HepG2 (cell line): ENCODE measurements at regions not wholly inside any gene's neighbourhood (a gene's known extent, or its start where the extent isn't known, plus 50 kb on each side); places are given as distances from the start of the nearest gene placed in this dataset.

Experiments
- ATAC-seq: fragments of 200-7000 bp; cut with Tn5 transposase; 3 replicates; pipeline ENCODE4 v1.9.1; 2020; ENCODE audit warnings: mild to moderate bottlenecking, moderate library complexity
- BruUV-seq: library from RNA; stranded (reverse); fragments of 400-500 nt; replicated peaks from 2 replicates; lab custom pipeline; 2021; lab: Mats Ljungman, UMichigan
- CTCF ChIA-PET: fragments of 300-600 bp; formaldehyde crosslinking; extraction: SDS; loops from one replicate; lab custom pipeline; 2021; ENCODE audit warnings: low total read pairs, inconsistent platforms, low intra/inter-chr PET ratio; lab: Yijun Ruan, JAX
- POLR2A ChIA-PET: fragments of 350-600 bp; sonication (Branson Sonifier 250); formaldehyde crosslinking; loops from one replicate; lab custom pipeline; 2020; ENCODE audit warnings: antibody characterized with exemption, inconsistent platforms; lab: Yijun Ruan, JAX
- DNase-seq: peaks from one replicate; pipeline ENCODE4 v3.0.0-alpha.2; 2015; ENCODE audit warnings: low spot score
- FAIRE-seq: peaks from 3 replicates; lab custom pipeline; 2011; peaks lifted over from hg19 to GRCh38; lab: Jason Lieb, UNC
- H2AFZ ChIP-seq: one replicate; pipeline ENCODE4 v1.6.1; 2011; ENCODE audit warnings: low read length, inconsistent platforms
- H3K27ac ChIP-seq: fragments of 300-600 bp; 3 replicates; pipeline ENCODE4 v1.8.0; 2011; ENCODE audit warnings: mixed run types, mild to moderate bottlenecking, mixed read lengths, low read length, inconsistent platforms; ENCODE audit not compliant: insufficient read depth; ENCODE audit errors: extremely low read length
- H3K27me3 ChIP-seq, 2 experiments: fragments of 200-600 bp in 1 of 2; 2 replicates in 1 of 2; 3 replicates in 1 of 2; pipeline versions ENCODE4 v1.6.0 to v1.8.0; 2011; ENCODE audit warnings: low read length in 2 of 2, mild to moderate bottlenecking in 2 of 2, moderate library complexity in 2 of 2, inconsistent platforms in 1 of 2; ENCODE audit not compliant: insufficient read depth in 2 of 2, control insufficient read depth in 1 of 2
- H3K36me3 ChIP-seq, 2 experiments: fragments of 200-600 bp in 1 of 2; replicated peaks in 1 of 2; 2 replicates in 1 of 2; 3 replicates in 1 of 2; pipeline versions ENCODE4 v1.5.1 to v1.8.0; 2011; ENCODE audit warnings: low read length in 2 of 2, inconsistent platforms in 1 of 2; ENCODE audit not compliant: insufficient read depth in 2 of 2, control insufficient read depth in 1 of 2
- H3K4me1 ChIP-seq: 2 replicates; pipeline ENCODE4 v1.5.1; 2012; ENCODE audit warnings: low read length, inconsistent platforms; ENCODE audit not compliant: insufficient read depth
- H3K4me2 ChIP-seq: 2 replicates; pipeline ENCODE4 v1.6.0; 2011; ENCODE audit warnings: low read depth, low read length, inconsistent platforms
- H3K4me3 ChIP-seq, 3 experiments: fragments of 200-600 bp in 1 of 3; sonication (generic), shearing (Covaris generic) in 1 of 3; replicated peaks in 1 of 3; 2 replicates each; pipeline ENCODE4 v1.5.1; 2011 to 2016; ENCODE audit warnings: low read length in 3 of 3, inconsistent platforms in 2 of 3, low read depth in 2 of 3, mild to moderate bottlenecking in 2 of 3, control low read depth in 1 of 3, mixed read lengths in 1 of 3; ENCODE audit not compliant: insufficient read depth in 1 of 3
- H3K79me2 ChIP-seq: one replicate; pipeline ENCODE4 v1.6.1; 2011; ENCODE audit warnings: low read length, inconsistent platforms; ENCODE audit not compliant: insufficient read depth
- H3K9ac ChIP-seq: 2 replicates; pipeline ENCODE4 v1.6.0; 2011; ENCODE audit warnings: mild to moderate bottlenecking, low read depth, low read length, inconsistent platforms; ENCODE audit not compliant: insufficient read depth
- H3K9me3 ChIP-seq: 2 replicates; pipeline ENCODE4 v1.5.1; 2012; ENCODE audit warnings: mild to moderate bottlenecking, low read length
- H4K20me1 ChIP-seq: 2 replicates; pipeline ENCODE4 v1.6.0; 2011; ENCODE audit warnings: inconsistent platforms, mild to moderate bottlenecking, low read length, moderate library complexity; ENCODE audit not compliant: insufficient read depth
- CBX2 ChIP-seq, 2 experiments: fragments of 200-600 bp in 1 of 2; sonication (generic); formaldehyde crosslinking in 1 of 2; IDR thresholded peaks; 2 replicates each; pipeline versions ENCODE4 v1.7.0 to v1.8.1; 2018 to 2022; ENCODE audit warnings: low read depth in 2 of 2, low read length in 1 of 2, mild to moderate bottlenecking in 1 of 2, missing genetic modification reagents in 1 of 2
- HES4 ChIP-seq: sonication (generic); formaldehyde crosslinking; IDR thresholded peaks from 2 replicates; pipeline ENCODE4 v1.9.0; 2021; ENCODE audit warnings: mild to moderate bottlenecking, missing genetic modification reagents, borderline replicate concordance
- HNF4A ChIP-seq: sonication (generic); formaldehyde crosslinking; IDR thresholded peaks from 2 replicates; pipeline ENCODE4 v1.4.0; 2020; ENCODE audit warnings: missing genetic modification reagents
- KLF6 ChIP-seq: IDR thresholded peaks from 2 replicates; pipeline ENCODE4 v1.8.0; 2016; ENCODE audit warnings: missing biosample characterization, missing genetic modification reagents
- MAFF ChIP-seq: IDR thresholded peaks from 2 replicates; pipeline ENCODE4 v1.6.1; 2011; ENCODE audit warnings: low read depth, low read length, improper control_type of control experiment
- NONO ChIP-seq, 2 experiments: fragments of 450-650 bp in 1 of 2; sonication (generic) in 1 of 2; formaldehyde crosslinking in 1 of 2; IDR thresholded peaks in 1 of 2; conservative IDR thresholded peaks in 1 of 2; 2 replicates each; pipeline versions ENCODE4 v1.6.1 to v1.8.0; 2017 to 2022; ENCODE audit warnings: mild to moderate bottlenecking in 1 of 2, missing genetic modification reagents in 1 of 2, moderate library complexity in 1 of 2
- PCBP1 ChIP-seq: fragments of 200-400 bp; formaldehyde crosslinking; IDR thresholded peaks from 2 replicates; pipeline ENCODE4 v1.6.1; 2017; ENCODE audit warnings: mild to moderate bottlenecking, low read depth, low read length, borderline replicate concordance
- ZFP62 ChIP-seq: sonication (generic); formaldehyde crosslinking; IDR thresholded peaks from 2 replicates; pipeline ENCODE4 v1.4.0; 2020; ENCODE audit warnings: missing genetic modification reagents
- ZFX ChIP-seq: sonication (generic); formaldehyde crosslinking; IDR thresholded peaks from 2 replicates; pipeline ENCODE4 v1.4.0; 2020; ENCODE audit warnings: mild to moderate bottlenecking, low read depth, missing genetic modification reagents, moderate library complexity
- ZIK1 ChIP-seq: sonication (generic); formaldehyde crosslinking; IDR thresholded peaks from 2 replicates; pipeline ENCODE4 v1.5.0; 2020; ENCODE audit warnings: mild to moderate bottlenecking, low read depth, missing genetic modification reagents, borderline replicate concordance
- ZMYM2 ChIP-seq: sonication (generic); formaldehyde crosslinking; IDR thresholded peaks from 2 replicates; pipeline ENCODE4 v1.8.0; 2022; ENCODE audit warnings: mild to moderate bottlenecking, missing genetic modification reagents
- ZNF264 ChIP-seq: sonication (generic); formaldehyde crosslinking; IDR thresholded peaks from 2 replicates; pipeline ENCODE4 v1.4.0; 2020; ENCODE audit warnings: missing genetic modification reagents
- ZSCAN21 ChIP-seq: sonication (generic); formaldehyde crosslinking; IDR thresholded peaks from 2 replicates; pipeline ENCODE4 v1.8.0; 2022; ENCODE audit warnings: mild to moderate bottlenecking, missing genetic modification reagents, moderate library complexity, borderline replicate concordance
- ZSCAN22 ChIP-seq: sonication (generic); formaldehyde crosslinking; IDR thresholded peaks from 2 replicates; pipeline ENCODE4 v1.4.0; 2020; ENCODE audit warnings: mild to moderate bottlenecking, missing genetic modification reagents
- WGBS: methylation state at CpG from one replicate; pipeline ENCODE4 v1.1.6; 2017; ENCODE audit warnings: low lambda C conversion rate; 5-methylcytosine and 5-hydroxymethylcytosine counted together
- in situ Hi-C: cut with HindIII; loops from 2 replicates; pipeline ENCODE4 v1.10.0; 2017; ENCODE audit warnings: low pct_unique_long_range_greater_than_20kb; ENCODE audit not compliant: extremely low pct_ligation_motif_present
- intact Hi-C: fragments of 100-400 bp; cut with micrococcal nuclease; formaldehyde crosslinking; loops from one replicate; pipeline ENCODE4 v1.10.0; 2022; ENCODE audit not compliant: unreplicated experiment
- TF ChIP-seq, protein P1 (sequence below): sonication (generic); formaldehyde crosslinking; IDR thresholded peaks from 2 replicates; pipeline ENCODE4 v1.8.0; 2022; ENCODE audit warnings: missing genetic modification reagents, low read depth, mild to moderate bottlenecking, borderline replicate concordance
- TF ChIP-seq, protein P2 (sequence below): sonication (generic); formaldehyde crosslinking; IDR thresholded peaks from 2 replicates; pipeline ENCODE4 v1.4.0; 2020; ENCODE audit warnings: missing genetic modification reagents
- TF ChIP-seq, protein P3 (sequence below): sonication (generic); formaldehyde crosslinking; IDR thresholded peaks from 2 replicates; pipeline ENCODE4 v1.5.0; 2020; ENCODE audit warnings: missing genetic modification reagents, mild to moderate bottlenecking, borderline replicate concordance
- TF ChIP-seq, protein P4 (sequence below): sonication (generic); formaldehyde crosslinking; IDR thresholded peaks from 2 replicates; pipeline ENCODE4 v1.4.0; 2020; ENCODE audit warnings: missing genetic modification reagents

DNA sequence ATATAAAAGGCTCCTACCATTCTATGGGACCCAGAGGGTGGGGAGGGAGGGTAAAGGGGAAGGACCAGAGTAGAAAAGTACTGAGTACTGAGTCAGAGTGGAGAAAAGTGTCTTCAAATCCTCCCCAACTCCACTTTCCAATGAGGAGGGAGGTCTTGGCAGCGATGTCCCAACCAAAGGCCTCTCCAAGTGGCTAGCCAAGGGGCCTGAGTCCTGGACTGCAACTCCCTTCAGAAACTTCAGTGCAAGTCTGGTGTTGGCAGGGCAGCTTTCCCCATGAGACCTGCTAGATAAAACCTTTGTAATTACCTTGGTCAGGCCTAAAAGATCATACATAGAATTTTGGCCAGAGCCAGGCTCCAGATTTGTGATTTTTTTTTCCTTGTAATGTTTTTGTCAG, 111.3 kb upstream of the TNPO1 start (continued):
- no peak for TF ChIP-seq NONO (IDR thresholded peaks at IDR 0.05)
- no peak for TF ChIP-seq NONO (CRISPR knock-in tag; conservative IDR thresholded peaks at IDR 0.05)
- no peak for TF ChIP-seq PCBP1
- TF ChIP-seq, protein P1, sequence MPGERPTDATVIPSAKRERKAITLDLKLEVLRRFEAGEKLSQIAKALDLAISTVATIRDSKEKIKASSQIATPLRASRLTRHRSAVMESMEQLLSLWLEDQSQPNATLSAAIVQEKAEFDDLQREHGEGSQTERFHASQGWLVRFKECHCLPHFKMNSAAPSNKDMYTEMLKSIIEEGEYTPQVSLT (CRISPR knock-in tag) = no peak

DNA sequence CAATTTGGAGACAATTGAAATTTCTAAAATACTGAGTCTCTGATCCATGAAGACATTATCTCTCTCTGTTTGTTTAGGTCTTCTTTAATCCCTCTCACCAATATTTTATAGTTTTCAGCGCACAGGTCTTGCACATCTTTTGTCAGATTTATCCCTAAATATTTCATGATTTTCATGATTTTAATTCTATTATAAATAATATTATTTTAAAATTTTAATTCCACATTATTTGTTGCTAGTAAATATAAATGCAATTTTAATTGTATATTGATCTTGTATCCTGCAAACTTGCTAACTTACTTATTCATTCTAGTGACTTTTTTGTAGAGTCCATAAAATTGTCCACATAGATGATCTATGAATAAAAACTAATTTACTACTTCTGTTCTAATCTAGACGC, 112.6 kb upstream of the TNPO1 start:
- 26% methylated on average over 2 of the region's 2 CpGs for WGBS
- TF ChIP-seq CBX2 (IDR thresholded peaks at IDR 0.05; ENCODE audit: low read depth, low read length) (no peak), CBX2 (CRISPR knock-in tag; IDR thresholded peaks at IDR 0.05; ENCODE audit: low read depth) (no peak), ZSCAN22 (no peak), ZMYM2 (CRISPR knock-in tag) (no peak), KLF6 (CRISPR knock-in tag) (no peak), ZNF264 (CRISPR knock-in tag) (no peak), HES4 (CRISPR knock-in tag) (no peak), ZFP62 (CRISPR knock-in tag) (no peak), HNF4A (CRISPR knock-in tag) (no peak), MAFF (no peak), ZSCAN21 (CRISPR knock-in tag) (no peak), ZIK1 (CRISPR knock-in tag) (no peak), ZFX (no peak)
- TF ChIP-seq, protein P2, sequence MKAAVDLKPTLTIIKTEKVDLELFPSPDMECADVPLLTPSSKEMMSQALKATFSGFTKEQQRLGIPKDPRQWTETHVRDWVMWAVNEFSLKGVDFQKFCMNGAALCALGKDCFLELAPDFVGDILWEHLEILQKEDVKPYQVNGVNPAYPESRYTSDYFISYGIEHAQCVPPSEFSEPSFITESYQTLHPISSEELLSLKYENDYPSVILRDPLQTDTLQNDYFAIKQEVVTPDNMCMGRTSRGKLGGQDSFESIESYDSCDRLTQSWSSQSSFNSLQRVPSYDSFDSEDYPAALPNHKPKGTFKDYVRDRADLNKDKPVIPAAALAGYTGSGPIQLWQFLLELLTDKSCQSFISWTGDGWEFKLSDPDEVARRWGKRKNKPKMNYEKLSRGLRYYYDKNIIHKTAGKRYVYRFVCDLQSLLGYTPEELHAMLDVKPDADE (CRISPR knock-in tag) = no peak
- TF ChIP-seq, protein P3, sequence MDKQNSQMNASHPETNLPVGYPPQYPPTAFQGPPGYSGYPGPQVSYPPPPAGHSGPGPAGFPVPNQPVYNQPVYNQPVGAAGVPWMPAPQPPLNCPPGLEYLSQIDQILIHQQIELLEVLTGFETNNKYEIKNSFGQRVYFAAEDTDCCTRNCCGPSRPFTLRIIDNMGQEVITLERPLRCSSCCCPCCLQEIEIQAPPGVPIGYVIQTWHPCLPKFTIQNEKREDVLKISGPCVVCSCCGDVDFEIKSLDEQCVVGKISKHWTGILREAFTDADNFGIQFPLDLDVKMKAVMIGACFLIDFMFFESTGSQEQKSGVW = no peak
- TF ChIP-seq, protein P4, sequence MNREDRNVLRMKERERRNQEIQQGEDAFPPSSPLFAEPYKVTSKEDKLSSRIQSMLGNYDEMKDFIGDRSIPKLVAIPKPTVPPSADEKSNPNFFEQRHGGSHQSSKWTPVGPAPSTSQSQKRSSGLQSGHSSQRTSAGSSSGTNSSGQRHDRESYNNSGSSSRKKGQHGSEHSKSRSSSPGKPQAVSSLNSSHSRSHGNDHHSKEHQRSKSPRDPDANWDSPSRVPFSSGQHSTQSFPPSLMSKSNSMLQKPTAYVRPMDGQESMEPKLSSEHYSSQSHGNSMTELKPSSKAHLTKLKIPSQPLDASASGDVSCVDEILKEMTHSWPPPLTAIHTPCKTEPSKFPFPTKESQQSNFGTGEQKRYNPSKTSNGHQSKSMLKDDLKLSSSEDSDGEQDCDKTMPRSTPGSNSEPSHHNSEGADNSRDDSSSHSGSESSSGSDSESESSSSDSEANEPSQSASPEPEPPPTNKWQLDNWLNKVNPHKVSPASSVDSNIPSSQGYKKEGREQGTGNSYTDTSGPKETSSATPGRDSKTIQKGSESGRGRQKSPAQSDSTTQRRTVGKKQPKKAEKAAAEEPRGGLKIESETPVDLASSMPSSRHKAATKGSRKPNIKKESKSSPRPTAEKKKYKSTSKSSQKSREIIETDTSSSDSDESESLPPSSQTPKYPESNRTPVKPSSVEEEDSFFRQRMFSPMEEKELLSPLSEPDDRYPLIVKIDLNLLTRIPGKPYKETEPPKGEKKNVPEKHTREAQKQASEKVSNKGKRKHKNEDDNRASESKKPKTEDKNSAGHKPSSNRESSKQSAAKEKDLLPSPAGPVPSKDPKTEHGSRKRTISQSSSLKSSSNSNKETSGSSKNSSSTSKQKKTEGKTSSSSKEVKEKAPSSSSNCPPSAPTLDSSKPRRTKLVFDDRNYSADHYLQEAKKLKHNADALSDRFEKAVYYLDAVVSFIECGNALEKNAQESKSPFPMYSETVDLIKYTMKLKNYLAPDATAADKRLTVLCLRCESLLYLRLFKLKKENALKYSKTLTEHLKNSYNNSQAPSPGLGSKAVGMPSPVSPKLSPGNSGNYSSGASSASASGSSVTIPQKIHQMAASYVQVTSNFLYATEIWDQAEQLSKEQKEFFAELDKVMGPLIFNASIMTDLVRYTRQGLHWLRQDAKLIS = no peak
- no peak overlapping the region for H3K4me2 ChIP-seq
- BruUV-seq = no TSS peak
- no peaks in the 10 kb centered on the region for H4K20me1 ChIP-seq
- H2AFZ ChIP-seq = no peak overlapping the region
- ATAC-seq (no peak), DNase-seq (no peak), FAIRE-seq (no peak)
- peaks cover 0 to 2% of the 10 kb centered on the region in 2 experiments; a peak in 4 of 5 replicates for H3K27me3 ChIP-seq
- ChIA-PET POLR2A (no interaction called here), CTCF (no interaction called here)
- no peaks in the 10 kb centered on the region for H3K79me2 ChIP-seq
- no peaks in the 10 kb centered on the region for H3K36me3 ChIP-seq
- H3K9ac ChIP-seq = no peak overlapping the region
- in situ Hi-C loops = no loop called here
- no peaks in the 10 kb centered on the region for H3K9me3 ChIP-seq
- H3K27ac ChIP-seq = no peak overlapping the region
- intact Hi-C loops = no loop called here
- H3K4me3 ChIP-seq = no peak overlapping the region
- peaks cover 10% of the 10 kb centered on the region for H3K4me1 ChIP-seq
